GM21619 (cell line): ENCODE measurements at regions not wholly inside any gene's neighbourhood (a gene's known extent, or its start where the extent isn't known, plus 50 kb on each side); places are given as distances from the start of the nearest gene placed in this dataset.

Source experiments
- ATAC-seq: cut with Tn5 transposase; IDR thresholded peaks from one replicate; pipeline ENCODE4 v1.9.1; 2021; ENCODE audit not compliant: unreplicated experiment

DNA sequence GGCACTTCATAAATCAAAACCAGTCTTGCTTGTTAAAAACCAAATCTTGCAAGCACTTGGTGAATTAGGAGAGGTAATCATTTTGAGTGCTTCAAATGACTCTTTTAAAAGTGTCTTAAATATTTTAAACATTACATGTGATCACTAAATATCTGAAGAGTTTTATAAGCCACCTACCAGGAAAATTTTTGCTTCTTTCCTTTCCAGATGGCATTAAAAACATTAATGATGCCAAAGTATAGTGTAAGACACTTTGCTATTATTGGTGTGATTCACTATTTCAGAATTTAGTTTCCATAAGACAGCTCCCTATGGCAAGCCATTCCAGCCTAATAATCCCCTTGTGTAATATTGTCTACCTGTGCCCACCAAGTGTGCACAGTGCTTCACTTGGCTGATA is 548.8 kb upstream of the ADAMTS5 start:
- ATAC-seq: no peak

DNA sequence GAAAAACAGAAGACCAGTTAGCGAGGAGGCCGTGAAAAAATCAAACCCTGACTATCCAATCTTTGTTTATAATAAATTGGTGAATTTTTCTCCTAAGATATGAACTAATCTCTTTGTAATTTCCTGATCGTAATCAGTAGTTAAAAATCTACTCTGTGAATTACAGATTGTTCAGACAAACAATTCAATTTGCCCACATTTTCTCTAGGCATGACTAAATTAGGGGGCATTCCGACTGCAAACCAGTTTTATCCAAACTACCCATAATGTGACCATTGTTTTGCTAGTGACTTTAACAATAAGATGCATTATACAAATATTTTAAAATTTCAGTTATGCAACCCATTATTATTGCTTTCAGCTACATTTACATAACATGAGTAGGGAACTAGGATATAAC is 546.9 kb upstream of the ADAMTS5 start:
- no peak for ATAC-seq

DNA sequence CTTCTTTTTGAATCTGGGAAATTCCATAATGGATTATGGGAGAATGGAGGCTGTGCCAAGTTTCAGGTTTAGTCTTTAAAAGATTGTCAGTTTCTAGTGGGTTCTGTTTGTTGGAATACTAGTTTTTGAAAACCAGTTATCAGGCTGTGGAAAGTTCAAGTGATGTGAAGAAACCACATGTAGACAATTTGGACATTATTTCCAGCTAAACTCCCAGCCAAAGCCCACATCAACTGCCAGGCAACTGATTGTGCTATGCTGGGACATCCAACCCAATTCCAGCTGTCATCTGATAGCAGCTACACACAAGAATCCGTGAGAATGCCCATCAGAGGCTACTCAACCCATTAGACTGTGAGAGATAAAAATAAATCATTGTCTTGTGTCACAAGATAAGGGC is 546.1 kb upstream of the ADAMTS5 start:
- no peak for ATAC-seq

GRCh38 chr21:27511233-27511632 is 544.3 kb upstream of the ADAMTS5 start:
- no peak for ATAC-seq

GRCh38 chr21:27507695-27508094 is 540.8 kb upstream of the ADAMTS5 start:
- ATAC-seq: no peak

- no peak for ATAC-seq
Measured at GRCh38 chr21:27505516-27505915, 538.6 kb upstream of the ADAMTS5 start.

DNA sequence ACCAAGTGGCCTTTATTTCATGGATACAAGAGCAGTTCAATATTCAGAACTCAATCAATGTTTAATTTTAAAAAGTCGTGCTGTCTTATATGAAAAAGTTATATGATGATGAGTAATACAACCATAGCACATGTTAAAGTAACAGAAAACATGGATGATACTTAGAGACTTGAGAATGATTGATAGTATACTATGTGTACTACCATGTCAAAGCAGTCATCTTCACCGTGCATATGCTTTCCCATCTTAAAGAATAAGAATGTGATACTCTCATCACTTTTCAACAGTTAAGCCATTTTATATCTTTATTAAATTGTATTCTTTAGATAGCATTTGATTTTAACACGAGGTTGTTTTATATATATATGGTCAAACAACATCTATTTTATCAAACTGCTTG is 535.9 kb upstream of the ADAMTS5 start:
- no peak for ATAC-seq

- ATAC-seq: no peak
Measured at GRCh38 chr21:27498025-27498424, 531.1 kb upstream of the ADAMTS5 start.

- no peak for ATAC-seq
Measured at GRCh38 chr21:27495836-27496235, 528.9 kb upstream of the ADAMTS5 start.

GRCh38 chr21:27493542-27493941 is 526.7 kb upstream of the ADAMTS5 start:
- no peak for ATAC-seq

DNA sequence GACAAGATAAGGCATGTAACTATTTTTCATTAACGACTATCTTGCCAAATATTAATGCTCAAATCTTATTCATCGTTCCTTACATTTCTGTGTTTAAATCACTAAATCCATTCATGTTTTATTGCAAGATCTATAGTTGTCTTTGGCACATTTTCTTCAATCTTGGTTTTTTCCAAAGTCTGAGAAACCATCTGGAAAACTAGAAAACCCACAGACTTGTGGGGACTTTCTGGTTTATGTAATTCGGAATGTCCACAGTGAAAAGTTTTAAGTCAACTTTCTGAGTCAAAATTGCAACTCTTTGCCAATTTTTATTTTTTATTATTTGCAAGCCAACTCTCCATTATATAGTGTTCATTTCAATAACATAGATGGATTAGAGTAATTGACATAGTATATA is 520.8 kb upstream of the ADAMTS5 start:
- ATAC-seq: no peak

DNA sequence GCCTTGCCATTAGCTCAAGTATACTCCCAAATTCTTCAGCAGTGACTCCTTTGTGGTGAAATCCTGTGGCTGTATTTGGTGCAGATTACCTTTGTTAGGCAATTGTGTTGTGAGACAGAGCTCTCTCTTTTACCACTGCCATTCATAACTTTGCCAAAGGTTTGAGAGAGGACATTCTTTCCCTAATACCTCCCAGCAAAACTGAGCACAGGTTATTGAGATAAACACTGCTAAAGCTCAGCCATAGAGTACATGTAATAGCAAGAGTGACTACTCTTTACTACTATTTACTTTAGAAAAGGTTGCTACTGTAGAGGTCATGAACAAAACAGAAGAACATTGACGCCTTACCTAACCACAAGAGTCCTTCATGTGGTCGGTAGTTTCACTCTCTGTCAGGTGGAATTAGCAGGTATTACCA is 514.0 kb upstream of the ADAMTS5 start:
- ATAC-seq: no peak

DNA sequence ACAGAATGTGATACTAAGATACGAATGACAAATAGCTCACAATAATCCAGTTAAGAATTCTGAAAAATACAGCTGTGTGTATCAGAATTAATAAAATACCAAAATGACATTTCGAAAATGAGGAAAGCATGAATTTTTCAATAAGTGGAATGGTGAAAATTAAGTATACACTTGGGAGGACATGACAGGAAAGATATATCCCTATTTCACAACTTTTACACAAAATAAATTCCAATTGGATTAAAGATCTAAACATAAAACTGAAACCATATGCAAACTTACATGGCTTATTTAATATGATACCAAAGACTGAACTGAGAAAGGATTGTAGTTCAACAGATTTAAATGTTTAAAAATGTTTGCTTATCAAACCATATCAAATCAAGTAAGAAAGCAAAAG is 510.4 kb upstream of the ADAMTS5 start:
- no peak for ATAC-seq

- no peak for ATAC-seq
Measured at GRCh38 chr21:27476696-27477095, 509.8 kb upstream of the ADAMTS5 start.

- no peak for ATAC-seq
Measured at GRCh38 chr21:27475363-27475955, 508.6 kb upstream of the ADAMTS5 start.

- ATAC-seq: no peak
Measured at GRCh38 chr21:27467366-27467765, 500.5 kb upstream of the ADAMTS5 start.

DNA sequence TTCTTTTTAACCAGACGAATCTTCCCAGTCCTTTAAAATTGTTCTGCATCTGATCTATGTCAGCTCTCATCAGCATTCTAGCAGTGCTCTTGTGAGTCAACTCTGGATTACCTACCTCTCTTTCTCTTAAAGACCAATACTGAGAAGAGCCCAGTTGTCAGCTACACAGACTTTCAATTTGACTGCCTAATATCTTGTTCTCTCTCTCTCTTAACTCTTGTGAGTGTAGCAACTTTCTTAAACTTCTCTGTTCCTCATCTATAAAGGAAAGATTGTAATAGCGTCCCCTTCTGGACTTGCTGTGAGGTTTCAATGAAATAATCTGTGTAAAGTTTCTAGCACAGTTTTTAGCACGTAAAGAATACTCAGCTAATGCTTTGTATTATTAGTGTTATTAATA is 499.3 kb upstream of the ADAMTS5 start:
- no peak for ATAC-seq

DNA sequence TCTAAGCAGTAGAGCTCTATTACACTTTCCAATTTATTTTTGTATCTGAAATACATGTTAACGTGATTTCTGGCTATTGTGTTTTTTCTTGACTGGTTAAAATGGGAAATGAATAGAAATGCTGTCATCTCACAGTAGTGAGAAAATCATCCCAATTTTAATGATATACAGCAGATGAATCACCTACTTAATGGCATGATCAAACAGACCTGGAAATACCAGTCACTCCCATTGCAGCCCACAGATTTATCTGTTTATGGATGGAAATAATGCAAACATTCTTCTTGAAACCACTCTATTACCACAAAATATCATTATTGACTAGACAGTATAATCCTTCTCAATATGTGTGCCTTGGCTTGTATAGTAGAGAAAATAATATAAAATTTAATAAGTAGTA is 497.8 kb upstream of the ADAMTS5 start:
- no peak for ATAC-seq

- ATAC-seq: no peak
Measured at GRCh38 chr21:27462726-27463125, 495.8 kb upstream of the ADAMTS5 start.

DNA sequence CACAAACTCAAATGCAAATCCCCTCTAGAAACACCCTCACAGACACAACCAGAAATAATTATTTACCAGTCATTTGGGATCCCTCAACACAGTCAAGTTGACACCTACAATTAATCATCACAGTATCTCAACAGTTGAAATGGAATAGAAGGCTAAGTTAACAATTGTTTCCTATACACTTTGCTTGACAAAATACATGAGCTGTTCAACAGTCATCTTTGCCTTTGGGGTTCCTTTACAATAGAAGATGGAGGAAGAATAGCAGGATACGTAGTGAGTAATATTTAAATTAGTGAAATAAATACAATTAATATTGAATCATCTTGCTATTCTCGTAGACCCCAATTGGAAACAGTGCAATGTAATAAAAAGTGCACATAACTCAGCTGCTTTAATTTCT is 487.3 kb upstream of the ADAMTS5 start:
- ATAC-seq: no peak

DNA sequence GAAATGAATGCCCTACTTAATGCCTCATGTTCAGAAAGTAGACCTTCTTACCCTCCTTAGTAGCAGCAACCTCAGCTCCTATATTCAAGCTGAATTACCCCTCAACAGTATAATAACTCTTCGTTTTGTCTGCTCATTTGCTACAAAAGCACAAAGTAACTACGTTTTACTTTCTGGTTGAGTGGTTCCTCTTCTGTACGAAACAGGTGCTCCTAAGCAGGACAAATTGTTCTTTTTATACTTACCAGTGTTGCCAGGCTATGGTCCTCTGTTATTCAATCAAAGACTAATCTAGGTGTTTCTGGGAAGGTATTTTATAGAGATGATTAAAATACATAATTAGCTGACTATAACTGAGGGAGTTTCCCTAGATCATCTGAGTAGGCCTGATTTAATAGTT is 484.2 kb upstream of the ADAMTS5 start:
- no peak for ATAC-seq

DNA sequence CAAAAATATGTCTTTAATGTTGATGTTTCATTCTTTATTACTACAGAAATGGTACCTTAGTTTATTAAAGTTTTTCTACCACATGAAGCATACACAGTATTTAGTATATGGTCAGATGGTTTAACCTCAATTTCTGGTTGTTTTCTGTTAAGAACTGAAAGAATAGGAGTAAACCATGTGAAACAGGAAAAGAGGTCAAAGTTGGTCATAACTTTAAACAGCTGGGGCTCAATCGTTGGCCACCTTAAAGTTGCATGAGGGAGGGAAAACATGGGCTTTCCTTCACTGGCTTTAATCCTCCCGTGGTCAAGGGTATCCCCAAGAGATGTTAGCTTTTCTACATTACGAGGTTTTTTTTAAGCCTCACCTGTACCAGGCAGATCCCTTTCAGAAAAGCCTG is 483.3 kb upstream of the ADAMTS5 start:
- no peak for ATAC-seq

DNA sequence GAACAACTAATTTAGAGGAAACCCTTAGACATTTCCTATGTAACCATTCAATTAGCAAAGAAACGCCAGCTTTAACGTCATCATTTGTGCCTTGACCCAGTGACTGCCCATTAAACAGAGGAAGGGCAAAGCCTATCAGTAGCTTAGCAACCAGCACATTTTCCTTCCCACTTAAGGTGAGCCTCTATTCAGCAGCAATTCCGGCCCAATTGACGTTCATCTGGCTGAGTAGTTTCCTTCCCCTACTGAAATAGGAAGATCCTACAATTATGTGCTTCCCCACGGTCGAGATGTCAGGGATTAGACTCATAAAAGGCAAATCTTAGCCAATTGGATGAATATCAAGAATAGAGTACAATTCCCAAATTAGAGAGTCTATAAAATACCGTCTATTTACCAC is 482.1 kb upstream of the ADAMTS5 start:
- no peak for ATAC-seq

- ATAC-seq: no peak
Measured at GRCh38 chr21:27447843-27448242, 481.0 kb upstream of the ADAMTS5 start.
